ENCODE measurements at regions not wholly inside any gene's neighbourhood (a gene's known extent, or its start where the extent isn't known, plus 50 kb on each side); places are given as distances from the start of the nearest gene placed in this dataset.

DNA sequence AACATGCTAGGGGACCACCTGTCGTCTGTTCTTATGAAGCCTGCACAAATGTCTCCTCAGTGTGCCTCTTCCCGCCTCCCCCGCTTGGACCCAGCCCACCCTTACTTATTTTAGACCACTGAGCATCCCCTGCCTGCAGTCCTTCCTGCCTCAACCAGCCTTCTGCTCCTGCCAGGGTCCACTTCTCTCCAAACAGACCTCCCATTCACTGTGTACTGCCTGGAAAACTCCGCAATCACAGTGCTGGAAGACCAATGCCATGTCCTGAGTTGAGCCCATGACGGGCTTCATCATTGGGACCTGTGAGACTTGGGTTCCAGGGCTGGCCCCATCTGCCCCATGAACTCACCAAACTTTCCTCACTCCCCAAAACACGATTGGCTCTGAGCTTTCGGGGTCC is 309.4 kb downstream of the IRX1 start:
- in situ Hi-C loops (cut with HindIII; ENCODE audit: low pct_unique_long_range_greater_than_20kb, low sequenced_read_pairs) = no loop called here
- no peak for DNase-seq (ENCODE audit: low read depth)

DNA sequence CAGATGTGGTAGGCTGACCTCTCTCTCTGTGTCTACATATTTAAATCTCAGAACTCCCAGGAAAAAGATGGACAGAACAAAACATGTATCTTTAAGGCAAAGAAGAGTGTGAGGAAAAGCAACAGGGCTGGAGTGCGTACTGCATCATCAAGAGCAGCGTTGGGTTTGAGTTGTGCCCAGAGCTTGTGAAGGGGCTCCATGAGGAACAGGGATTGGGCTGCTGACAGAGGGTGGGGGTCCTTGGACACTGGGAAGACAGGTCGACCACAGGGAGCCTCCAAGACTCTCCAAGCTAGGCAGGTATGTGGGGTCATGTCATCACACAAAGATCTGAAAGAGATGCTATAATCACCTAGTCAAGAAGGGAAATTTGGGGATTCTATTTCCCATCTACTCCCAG is 309.9 kb downstream of the IRX1 start:
- in situ Hi-C loops (cut with HindIII; ENCODE audit: low pct_unique_long_range_greater_than_20kb, low sequenced_read_pairs) = no loop called here
- DNase-seq (ENCODE audit: low read depth) = no peak

DNA sequence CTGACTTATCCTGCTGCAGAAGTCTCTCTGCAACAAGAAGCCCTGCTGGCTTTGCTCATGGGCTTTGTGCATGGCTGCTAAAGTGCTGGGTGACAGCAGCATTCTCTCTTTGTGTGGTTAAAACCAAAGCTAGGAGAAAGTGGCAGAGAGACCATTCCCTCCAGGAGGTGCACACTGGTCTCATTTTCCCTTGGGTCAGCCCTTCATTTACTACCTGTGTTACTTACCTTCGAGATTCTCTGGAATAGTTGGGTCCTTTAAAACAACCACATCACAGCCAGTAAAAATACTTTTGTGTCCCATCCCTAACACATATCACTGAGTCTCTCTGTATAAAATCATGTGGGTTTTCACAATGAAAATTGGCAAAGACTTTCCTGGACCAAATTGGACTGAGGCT is 315.5 kb downstream of the IRX1 start:
- in situ Hi-C loops (cut with HindIII; ENCODE audit: low pct_unique_long_range_greater_than_20kb, low sequenced_read_pairs) = no loop called here
- no peak for DNase-seq (ENCODE audit: low read depth)

GRCh38 chr5:3911773-3912172 is 316.1 kb downstream of the IRX1 start:
- DNase-seq (ENCODE audit: low read depth) = no peak

DNA sequence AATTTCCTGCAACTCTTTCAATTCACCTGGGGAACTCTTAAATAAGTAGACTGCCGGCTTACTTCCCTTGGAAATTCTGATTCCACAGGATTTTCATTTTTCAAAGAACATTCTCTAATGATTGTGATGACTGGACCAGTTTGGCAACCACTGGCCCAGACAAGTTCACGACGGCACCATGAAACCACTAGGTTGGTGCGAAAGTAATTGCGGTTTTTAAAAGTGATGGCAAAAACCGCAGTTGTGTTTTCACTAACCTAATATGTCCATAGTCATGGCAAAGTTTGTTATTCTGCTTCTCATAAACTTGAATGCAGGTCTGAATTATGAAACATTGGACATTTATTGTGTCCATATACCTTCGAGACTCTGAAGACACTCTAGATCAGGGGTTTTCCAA is 317.2 kb downstream of the IRX1 start:
- in situ Hi-C loops (cut with HindIII; ENCODE audit: low pct_unique_long_range_greater_than_20kb, low sequenced_read_pairs) = no loop called here
- no peak for DNase-seq (ENCODE audit: low read depth)

More at GRCh38 chr5:3911773-3912172, 316.1 kb downstream of the IRX1 start:
- in situ Hi-C loops (cut with HindIII; ENCODE audit: low pct_unique_long_range_greater_than_20kb, low sequenced_read_pairs) = no loop called here

DNA sequence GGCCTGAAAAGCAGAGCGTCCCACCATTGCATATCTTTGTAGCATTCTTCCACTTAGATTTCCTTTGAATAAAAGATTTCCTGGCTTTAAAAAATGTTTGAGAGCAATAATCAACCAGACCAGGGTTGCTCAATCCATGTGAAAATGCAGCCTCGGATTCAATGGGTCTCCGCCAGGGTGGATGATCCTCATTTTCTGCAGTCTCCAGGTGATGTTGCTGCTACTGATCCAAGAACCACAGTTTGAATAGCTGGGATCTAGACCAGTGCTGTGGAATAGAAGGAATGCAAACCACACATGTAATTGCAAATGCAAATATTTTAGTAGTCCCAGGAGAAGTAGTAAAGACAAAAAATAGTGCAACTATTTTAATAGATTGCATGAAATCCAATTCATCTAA is 317.6 kb downstream of the IRX1 start:
- in situ Hi-C loops (cut with HindIII; ENCODE audit: low pct_unique_long_range_greater_than_20kb, low sequenced_read_pairs) = no loop called here
- DNase-seq (ENCODE audit: low read depth) = no peak

GRCh38 chr5:3925022-3925421 is 329.4 kb downstream of the IRX1 start:
- in situ Hi-C loops (cut with HindIII; ENCODE audit: low pct_unique_long_range_greater_than_20kb, low sequenced_read_pairs) = no loop called here
- DNase-seq (ENCODE audit: low read depth) = no peak

DNA sequence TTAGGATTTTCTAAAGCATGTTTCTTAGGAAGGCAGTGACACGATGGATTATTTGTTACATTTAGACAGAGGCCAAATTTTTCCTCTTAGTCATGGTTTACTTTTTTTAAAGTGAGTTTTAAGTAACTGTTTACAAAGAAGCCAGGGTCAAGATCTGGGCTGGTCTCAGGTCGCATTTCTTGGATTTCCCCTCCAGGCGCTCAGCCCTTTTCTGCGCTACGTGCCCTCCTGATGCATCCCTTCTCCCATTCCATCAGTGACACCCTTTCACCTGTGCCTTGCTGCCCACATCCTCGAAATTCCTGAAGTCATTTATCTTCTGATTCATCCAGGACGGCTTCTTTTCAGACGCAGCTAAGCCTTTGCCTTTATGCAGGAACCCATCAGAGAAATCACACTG is 330.3 kb downstream of the IRX1 start:
- in situ Hi-C loops (cut with HindIII; ENCODE audit: low pct_unique_long_range_greater_than_20kb, low sequenced_read_pairs) = no loop called here
- DNase-seq (ENCODE audit: low read depth) = peak; percentile 86

DNA sequence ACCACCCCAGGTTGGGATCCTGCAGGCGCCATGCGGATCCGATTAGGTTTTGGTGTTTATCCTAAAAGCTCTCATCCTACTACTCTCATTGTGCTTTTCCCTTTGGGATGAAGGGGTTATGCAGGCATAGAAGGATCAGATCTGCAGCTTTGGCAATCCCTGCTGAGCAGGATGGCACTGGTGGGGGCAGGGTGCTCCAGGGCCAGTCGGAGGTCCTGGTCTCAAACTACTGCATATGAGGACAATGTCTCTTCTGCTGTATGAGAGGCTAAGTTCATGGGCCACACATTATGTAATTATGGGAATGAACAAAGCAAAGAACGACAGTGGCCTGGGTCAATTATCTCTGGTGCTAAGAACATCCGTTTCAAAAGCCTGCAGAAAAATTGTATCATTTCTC is 334.2 kb downstream of the IRX1 start:
- in situ Hi-C loops (cut with HindIII; ENCODE audit: low pct_unique_long_range_greater_than_20kb, low sequenced_read_pairs) = no loop called here
- DNase-seq (ENCODE audit: low read depth) = no peak

DNA sequence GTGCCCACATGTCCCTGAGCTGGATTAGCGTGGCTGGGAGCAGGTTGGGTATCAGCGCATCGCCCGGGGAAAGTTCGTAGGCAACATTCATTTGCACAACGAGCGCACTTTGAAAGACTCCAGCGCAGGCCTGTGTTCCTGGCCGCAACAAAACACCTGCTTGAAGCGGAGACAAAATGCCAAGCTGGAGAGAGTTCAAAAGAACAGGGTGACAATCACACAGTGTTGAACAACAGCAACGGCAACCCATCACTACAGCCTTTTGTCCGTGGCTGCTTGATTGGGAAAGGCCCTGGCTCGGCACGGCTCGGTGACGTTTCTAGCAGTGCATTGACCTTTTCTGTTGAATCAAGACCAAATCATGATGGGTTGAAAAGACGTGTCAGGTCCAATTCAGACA is 336.3 kb downstream of the IRX1 start:
- DNase-seq (ENCODE audit: low read depth) = no peak
- in situ Hi-C loops (cut with HindIII; ENCODE audit: low pct_unique_long_range_greater_than_20kb, low sequenced_read_pairs) = no loop called here

DNA sequence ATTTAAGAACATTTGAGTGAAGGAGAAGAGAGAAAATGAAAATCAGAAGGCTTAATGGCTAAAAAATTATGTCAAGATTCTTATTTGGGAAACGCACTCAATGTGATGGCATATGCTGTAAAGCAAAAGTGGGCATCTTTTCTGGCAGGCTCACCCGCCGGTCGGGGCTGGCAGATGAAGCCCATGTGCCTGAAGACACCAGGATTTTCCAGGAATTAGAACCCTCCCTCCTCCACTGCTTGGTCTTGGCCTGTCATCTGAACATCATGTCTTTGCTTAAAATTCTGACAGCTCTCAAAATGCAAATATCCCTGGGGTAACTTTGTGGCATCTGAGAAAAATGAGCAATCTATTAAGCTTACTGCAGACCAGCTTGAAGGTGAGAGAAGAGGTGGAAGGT is 337.9 kb downstream of the IRX1 start:
- in situ Hi-C loops (cut with HindIII; ENCODE audit: low pct_unique_long_range_greater_than_20kb, low sequenced_read_pairs) = no loop called here

DNA sequence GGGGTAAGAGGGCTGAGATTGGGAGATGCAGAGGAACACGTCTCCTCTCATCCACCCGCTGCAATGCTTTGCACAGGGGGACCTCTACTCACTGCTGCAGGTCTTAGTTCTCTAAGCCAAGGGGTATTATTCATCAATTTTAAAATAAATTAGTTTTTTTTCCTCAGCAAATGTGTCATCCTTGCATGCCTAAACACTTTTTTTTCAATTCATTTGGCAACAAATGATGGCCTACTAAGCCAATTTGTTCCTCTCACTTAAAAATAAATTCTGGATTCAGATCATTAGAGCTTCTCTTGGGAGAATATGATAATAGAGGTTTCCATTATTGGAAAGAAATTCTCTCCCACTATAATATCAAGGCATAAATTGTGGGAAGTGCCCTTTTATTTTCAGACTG is 338.3 kb downstream of the IRX1 start:
- in situ Hi-C loops (cut with HindIII; ENCODE audit: low pct_unique_long_range_greater_than_20kb, low sequenced_read_pairs) = no loop called here
- DNase-seq (ENCODE audit: low read depth) = no peak

More for the DNA sequence above, 337.9 kb downstream of the IRX1 start:
- DNase-seq (ENCODE audit: low read depth) = no peak

- no peak for DNase-seq (ENCODE audit: low read depth)
- in situ Hi-C loops (cut with HindIII; ENCODE audit: low pct_unique_long_range_greater_than_20kb, low sequenced_read_pairs) = no loop called here
Observed at GRCh38 chr5:3943859-3944258, 348.2 kb downstream of the IRX1 start.

- no peak for DNase-seq (ENCODE audit: low read depth)
- in situ Hi-C loops (cut with HindIII; ENCODE audit: low pct_unique_long_range_greater_than_20kb, low sequenced_read_pairs) = no loop called here
Observed at GRCh38 chr5:3944930-3945329, 349.3 kb downstream of the IRX1 start.

GRCh38 chr5:3948838-3949237 is 353.2 kb downstream of the IRX1 start:
- in situ Hi-C loops (cut with HindIII; ENCODE audit: low pct_unique_long_range_greater_than_20kb, low sequenced_read_pairs) = no loop called here
- no peak for DNase-seq (ENCODE audit: low read depth)

DNA sequence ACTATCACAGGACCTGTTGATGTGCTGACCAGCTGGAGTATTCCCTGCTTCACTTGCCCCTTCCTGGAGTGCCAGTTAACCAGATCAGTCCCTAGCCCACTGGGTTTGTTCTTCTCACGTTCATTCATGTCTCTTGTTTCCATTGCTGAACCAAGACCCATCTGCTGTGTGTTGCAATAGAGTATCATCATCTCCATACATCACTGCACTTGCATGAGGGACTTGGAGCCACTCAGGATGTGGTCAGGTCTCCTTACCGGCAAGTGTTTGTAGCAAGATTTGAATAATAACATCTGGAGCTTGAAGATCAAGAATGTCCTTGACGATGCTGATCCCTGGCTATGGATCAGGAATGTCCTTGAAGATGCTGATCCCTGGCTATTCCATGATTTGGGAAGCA is 358.6 kb downstream of the IRX1 start:
- DNase-seq (ENCODE audit: low read depth) = no peak
- in situ Hi-C loops (cut with HindIII; ENCODE audit: low pct_unique_long_range_greater_than_20kb, low sequenced_read_pairs) = no loop called here

DNA sequence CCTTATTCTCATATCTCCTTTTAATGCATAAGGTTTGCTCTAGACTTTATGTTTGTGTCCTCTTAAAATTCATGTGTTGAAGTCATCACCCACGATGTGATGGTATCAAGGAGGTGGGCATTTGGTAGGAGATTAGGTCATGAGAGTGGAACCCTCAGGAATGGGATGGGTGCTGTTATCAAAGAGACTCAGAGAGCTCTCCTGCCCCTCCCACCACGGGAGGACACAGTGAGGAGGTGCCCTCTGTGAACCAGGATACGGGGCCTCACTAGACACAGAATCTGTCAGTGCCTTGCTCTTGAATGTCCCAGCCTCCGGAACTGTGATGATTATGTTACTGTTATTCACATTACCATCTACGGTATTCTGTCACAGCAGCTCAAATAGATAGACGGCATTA is 359.0 kb downstream of the IRX1 start:
- DNase-seq (ENCODE audit: low read depth) = no peak
- in situ Hi-C loops (cut with HindIII; ENCODE audit: low pct_unique_long_range_greater_than_20kb, low sequenced_read_pairs) = no loop called here

DNA sequence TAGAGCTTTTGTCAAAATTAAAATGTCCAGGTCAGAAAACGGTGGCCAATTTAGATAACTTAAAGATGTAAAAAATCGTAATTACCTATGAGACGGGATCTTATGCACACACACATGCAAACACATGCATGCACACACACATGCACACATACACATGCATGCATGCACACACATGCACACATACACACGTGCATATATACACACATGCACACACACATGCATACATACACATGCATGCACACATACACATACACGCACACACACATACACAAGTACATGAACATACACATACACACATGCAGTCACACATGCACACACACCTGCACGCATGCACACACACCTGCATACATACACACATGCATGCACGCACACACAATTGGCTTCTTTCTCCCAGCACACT is 362.0 kb downstream of the IRX1 start:
- no peak for DNase-seq (ENCODE audit: low read depth)
- in situ Hi-C loops (cut with HindIII; ENCODE audit: low pct_unique_long_range_greater_than_20kb, low sequenced_read_pairs) = no loop called here

DNA sequence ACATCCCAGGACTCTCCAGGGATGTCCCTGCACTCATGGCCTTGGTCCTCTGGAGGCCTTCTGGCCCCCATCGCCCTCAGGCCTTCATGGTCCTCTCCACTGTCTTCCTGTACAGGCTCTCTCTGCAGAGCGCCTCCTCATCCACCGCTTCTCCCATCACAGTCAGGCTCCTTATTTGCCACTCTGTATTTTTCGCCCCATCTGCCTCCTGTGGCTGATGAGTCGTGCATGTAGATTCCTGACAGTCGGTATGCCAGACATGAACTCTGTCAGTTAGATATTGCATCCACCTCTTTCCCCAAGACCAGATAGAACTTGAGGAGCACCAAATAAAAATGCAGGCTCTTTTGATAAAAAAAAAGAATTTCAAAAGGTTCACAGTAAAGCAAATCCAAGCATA is 362.8 kb downstream of the IRX1 start:
- in situ Hi-C loops (cut with HindIII; ENCODE audit: low pct_unique_long_range_greater_than_20kb, low sequenced_read_pairs) = no loop called here
- no peak for DNase-seq (ENCODE audit: low read depth)

- DNase-seq (ENCODE audit: low read depth) = no peak
- in situ Hi-C loops (cut with HindIII; ENCODE audit: low pct_unique_long_range_greater_than_20kb, low sequenced_read_pairs) = no loop called here
Observed at GRCh38 chr5:3962113-3962512, 366.5 kb downstream of the IRX1 start.

DNA sequence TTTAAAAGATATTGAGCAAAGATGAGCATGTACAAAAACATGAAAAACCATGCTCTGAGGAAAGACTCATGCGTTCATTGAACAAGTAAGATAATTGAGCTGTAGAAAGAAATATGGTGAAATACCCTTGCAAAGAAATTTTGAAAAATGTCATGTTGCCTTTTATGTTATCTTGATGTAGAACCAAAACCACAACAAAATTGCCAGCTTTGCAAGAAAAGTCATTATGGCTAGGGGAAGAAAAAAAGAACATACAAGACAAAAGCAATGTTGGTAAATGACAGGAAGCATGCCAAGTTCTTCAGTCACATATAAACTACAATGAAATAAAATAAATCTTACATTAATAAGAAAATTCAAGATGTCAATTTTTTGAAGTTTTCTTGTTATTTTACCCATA is 368.0 kb downstream of the IRX1 start:
- in situ Hi-C loops (cut with HindIII; ENCODE audit: low pct_unique_long_range_greater_than_20kb, low sequenced_read_pairs) = no loop called here
- DNase-seq (ENCODE audit: low read depth) = no peak
